ENCODE measurements at regions not wholly inside any gene's neighbourhood (a gene's known extent, or its start where the extent isn't known, plus 50 kb on each side); places are given as distances from the start of the nearest gene placed in this dataset.

GRCh38 chr4:11073621-11074051 lies 355.1 kb downstream of the HS3ST1 start:
- intact Hi-C loops (cut with micrococcal nuclease) = no loop called here
- BruUV-seq (replicated peaks) = no TSS peak
- FAIRE-seq = no peak

GRCh38 chr4:11072999-11073398 lies 355.7 kb downstream of the HS3ST1 start:
- H3K9me1 ChIP-seq (ENCODE audit: control insufficient read depth, insufficient read depth, low read length) = no peaks in the 10 kb centered on the region
- WGBS (ENCODE audit: insufficient coverage, low coverage, missing lambda C conversion rate) = 0% methylated on average over 8 of the region's 8 CpGs
- TF ChIP-seq TEAD1 (CRISPR knock-in tag; IDR thresholded peaks at IDR 0.05) (no peak), KLF16 (IDR thresholded peaks at IDR 0.05) (no peak), ZBTB26 (CRISPR knock-in tag; IDR thresholded peaks at IDR 0.05) (no peak), C11orf30 (IDR thresholded peaks at IDR 0.05; ENCODE audit: low read depth) (0 out of 2 replicates have a peak, but pooled peaks have one; percentile 20), MAFG (tag; conservative IDR thresholded peaks at IDR 0.05) (peak; percentile 44), ZNF316 (IDR thresholded peaks at IDR 0.05) (peak; percentile 36; the same call in 1 of the 2 replicates), ZNF280B (CRISPR knock-in tag; IDR thresholded peaks at IDR 0.05) (no peak)
- H3K27me3 ChIP-seq (ENCODE audit: control insufficient read depth in 2 of 2, insufficient read depth in 2 of 2, low read length in 2 of 2) = no peaks in the 10 kb centered on the region
- H4K20me1 ChIP-seq (replicated peaks; ENCODE audit: control insufficient read depth, insufficient read depth, low read length) = no peaks in the 10 kb centered on the region
- no peak overlapping the region for H2AFZ ChIP-seq (ENCODE audit: low read depth, low read length)
- BruUV-seq (replicated peaks) = no TSS peak
- FAIRE-seq (no peak), DNase-seq (ENCODE audit: extremely low read depth in 1 of 4, low spot score in 3 of 4) (no peak), ATAC-seq (no peak)
- ChIA-PET POLR2A (no interaction called here), CTCF (ENCODE audit: low intra/inter-chr PET ratio) (no interaction called here)
- in situ Hi-C loops (cut with MboI) (no loop called here), intact Hi-C loops (cut with micrococcal nuclease) (no loop called here)
- no peaks in the 10 kb centered on the region for H3K36me3 ChIP-seq (ENCODE audit: control insufficient read depth, insufficient read depth, low read length)
- no peak overlapping the region for H3K27ac ChIP-seq (ENCODE audit: extremely low read depth, low read depth, low read length)
- no peak overlapping the region for H3K9ac ChIP-seq (ENCODE audit: insufficient read depth in 1 of 2, low read depth in 2 of 2, low read length in 2 of 2)
- H3K4me1 ChIP-seq (replicated peaks in 1 of 2; ENCODE audit: control insufficient read depth in 2 of 2, insufficient read depth in 2 of 2, low read length in 2 of 2) = no peaks in the 10 kb centered on the region
- no peak overlapping the region for H3K4me2 ChIP-seq (ENCODE audit: insufficient read depth, low read length)
- no peak overlapping the region for H3K4me3 ChIP-seq
- H3K9me3 ChIP-seq (replicated peaks; ENCODE audit: control insufficient read depth, insufficient read depth, low read depth, low read length) = no peaks in the 10 kb centered on the region
- H3K79me2 ChIP-seq (ENCODE audit: control insufficient read depth, insufficient read depth, low read length) = no peaks in the 10 kb centered on the region

More at GRCh38 chr4:11073621-11074051, 355.1 kb downstream of the HS3ST1 start:
- H3K79me2 ChIP-seq (ENCODE audit: control insufficient read depth, insufficient read depth, low read length) = no peaks in the 10 kb centered on the region
- no peak for ATAC-seq
- H2AFZ ChIP-seq (ENCODE audit: low read depth, low read length) = no peak overlapping the region
- no peak overlapping the region for H3K27ac ChIP-seq (ENCODE audit: extremely low read depth, low read depth, low read length)
- no peaks in the 10 kb centered on the region for H3K27me3 ChIP-seq (ENCODE audit: control insufficient read depth in 2 of 2, insufficient read depth in 2 of 2, low read length in 2 of 2)
- no peak overlapping the region for H3K4me3 ChIP-seq
- no peaks in the 10 kb centered on the region for H3K4me1 ChIP-seq (replicated peaks in 1 of 2; ENCODE audit: control insufficient read depth in 2 of 2, insufficient read depth in 2 of 2, low read length in 2 of 2)
- H3K9me3 ChIP-seq (replicated peaks; ENCODE audit: control insufficient read depth, insufficient read depth, low read depth, low read length) = no peaks in the 10 kb centered on the region
- TF ChIP-seq SIN3A (IDR thresholded peaks at IDR 0.05; ENCODE audit: borderline replicate concordance in 2 of 2, control insufficient read depth in 1 of 2, low read depth in 2 of 2, low read length in 2 of 2) (no peak), BRCA1 (IDR thresholded peaks at IDR 0.05) (no peak), BRCA1 (CRISPR knock-in tag; IDR thresholded peaks at IDR 0.05) (no peak), POLR3G (IDR thresholded peaks at IDR 0.05; ENCODE audit: extremely low read depth, insufficient read length, insufficient replicate concordance) (no peak), ZNF24 (IDR thresholded peaks at IDR 0.05) (no peak), SMAD4 (CRISPR knock-in tag; conservative IDR thresholded peaks at IDR 0.05) (no peak), SREBF2 (CRISPR knock-in tag; IDR thresholded peaks at IDR 0.05) (no peak), SRSF1 (IDR thresholded peaks at IDR 0.05; ENCODE audit: low read depth, low read length) (no peak)
- H3K36me3 ChIP-seq (ENCODE audit: control insufficient read depth, insufficient read depth, low read length) = no peaks in the 10 kb centered on the region
- no peak for DNase-seq (ENCODE audit: extremely low read depth in 1 of 4, low spot score in 3 of 4)
- ChIA-PET CTCF (ENCODE audit: low intra/inter-chr PET ratio) (no interaction called here), POLR2A (no interaction called here)
- no peak overlapping the region for H3K9ac ChIP-seq (ENCODE audit: insufficient read depth in 1 of 2, low read depth in 2 of 2, low read length in 2 of 2)
- in situ Hi-C loops (cut with MboI) = no loop called here
- WGBS (ENCODE audit: insufficient coverage, low coverage, missing lambda C conversion rate) = 1% methylated on average over 6 of the region's 6 CpGs
- no peaks in the 10 kb centered on the region for H3K9me1 ChIP-seq (ENCODE audit: control insufficient read depth, insufficient read depth, low read length)
- no peak overlapping the region for H3K4me2 ChIP-seq (ENCODE audit: insufficient read depth, low read length)
- H4K20me1 ChIP-seq (replicated peaks; ENCODE audit: control insufficient read depth, insufficient read depth, low read length) = no peaks in the 10 kb centered on the region
